Kidney (tissue), 13 donors: ENCODE measurements at regions not wholly inside any gene's neighbourhood (a gene's known extent, or its start where the extent isn't known, plus 50 kb on each side); places are given as distances from the start of the nearest gene placed in this dataset.

Experiments used
- DNase-seq, 5 donors: peaks; one replicate each; pipeline ENCODE4 v3.0.0-alpha.2; 2013 to 2020
- FAIRE-seq: peaks from 2 replicates; lab custom pipeline; 2012; peaks lifted over from hg19 to GRCh38; lab: Jason Lieb, UNC
- H3K27ac ChIP-seq, 2 donors: one replicate each; pipeline ENCODE4 v1.7.0; 2013; ENCODE audit warnings: low read depth in 2 of 2, low read length in 2 of 2, inconsistent platforms in 1 of 2
- H3K27me3 ChIP-seq: one replicate; pipeline ENCODE4 v1.7.1; 2013; ENCODE audit warnings: low read length, inconsistent platforms; ENCODE audit not compliant: control insufficient read depth, insufficient read depth
- H3K36me3 ChIP-seq, 3 donors: one replicate each; pipeline versions ENCODE4 v1.7.0 to v1.7.1; 2013; ENCODE audit warnings: low read length in 3 of 3, control low read depth in 1 of 3, inconsistent platforms in 1 of 3; ENCODE audit not compliant: insufficient read depth in 3 of 3, control insufficient read depth in 2 of 3
- H3K4me1 ChIP-seq, 3 donors: one replicate each; pipeline versions ENCODE4 v1.7.0 to v1.7.1; 2013; ENCODE audit warnings: low read length in 3 of 3, inconsistent platforms in 1 of 3, low read depth in 1 of 3; ENCODE audit not compliant: control insufficient read depth in 2 of 3, insufficient read depth in 2 of 3
- H3K4me3 ChIP-seq, 3 donors: one replicate each; pipeline versions ENCODE4 v1.7.0 to v1.8.1; 2013; ENCODE audit warnings: low read length in 3 of 3, control low read depth in 1 of 3, inconsistent platforms in 1 of 3
- H3K9ac ChIP-seq, 3 donors: one replicate each; pipeline versions ENCODE4 v1.7.0 to v1.7.1; 2013; ENCODE audit warnings: low read length in 3 of 3, control low read depth in 1 of 3, inconsistent platforms in 1 of 3
- H3K9me3 ChIP-seq, 3 donors: one replicate each; pipeline versions ENCODE4 v1.7.0 to v1.7.1; 2013; ENCODE audit warnings: low read length in 3 of 3, control low read depth in 1 of 3, inconsistent platforms in 1 of 3; ENCODE audit not compliant: control insufficient read depth in 2 of 3, insufficient read depth in 1 of 3
- intact Hi-C: fragments of 100-400 bp; cut with DNase I; formaldehyde crosslinking; loops from one replicate; pipeline ENCODE4 v1.11.1; 2022
- TF ChIP-seq, protein P1 (sequence below): IDR thresholded peaks from 3 replicates; pipeline ENCODE4 v1.5.1; 2012; ENCODE audit warnings: mild to moderate bottlenecking, moderate library complexity, borderline replicate concordance; ENCODE audit not compliant: insufficient read depth; ENCODE audit errors: extremely low read depth
- donor health status: control.
- donor health status: control.
- donor health status: control.
- donor health status: control.
- donor health status: control.
- donor health status: DM: yes; HTN: yes; CAD: no.
- donor health status: Normal renal cell carcinoma (clear cell type).

DNA sequence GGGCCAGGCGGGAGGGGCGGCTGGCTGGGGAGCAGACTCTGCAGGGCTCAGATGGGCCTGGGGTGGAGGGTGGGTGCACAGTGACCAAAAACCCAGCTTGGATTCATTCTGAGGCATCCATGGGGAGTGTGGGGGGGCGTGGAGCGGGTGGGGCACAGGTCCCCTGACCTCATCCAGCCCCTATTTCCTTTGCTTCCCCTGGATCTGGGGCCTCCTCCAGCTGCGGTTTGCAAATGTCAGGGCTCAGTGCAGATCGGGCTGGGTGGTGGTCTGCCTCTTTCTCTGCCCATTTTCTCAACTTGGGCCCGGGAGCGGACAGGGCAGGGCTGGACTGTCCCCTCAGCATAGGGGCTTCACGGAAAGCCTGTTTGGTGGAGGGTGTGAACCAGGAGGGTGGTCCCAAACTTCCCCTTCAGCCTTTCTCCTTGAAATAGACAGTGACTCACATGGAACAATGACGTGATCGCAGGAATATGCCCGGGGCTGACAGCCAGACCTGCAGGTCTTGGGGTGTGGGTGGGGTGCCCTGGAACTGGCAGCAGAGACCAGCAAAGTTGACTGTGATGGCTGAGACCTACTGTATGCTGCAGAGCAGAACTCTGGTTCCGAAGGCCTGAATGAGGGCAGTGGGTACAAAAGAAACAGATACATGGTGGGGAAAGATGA is 72.9 kb upstream of the PODXL start:
- DNase-seq (peak in 1 of 5 donors; percentile 51), FAIRE-seq (no peak)
- TF ChIP-seq, protein P1, sequence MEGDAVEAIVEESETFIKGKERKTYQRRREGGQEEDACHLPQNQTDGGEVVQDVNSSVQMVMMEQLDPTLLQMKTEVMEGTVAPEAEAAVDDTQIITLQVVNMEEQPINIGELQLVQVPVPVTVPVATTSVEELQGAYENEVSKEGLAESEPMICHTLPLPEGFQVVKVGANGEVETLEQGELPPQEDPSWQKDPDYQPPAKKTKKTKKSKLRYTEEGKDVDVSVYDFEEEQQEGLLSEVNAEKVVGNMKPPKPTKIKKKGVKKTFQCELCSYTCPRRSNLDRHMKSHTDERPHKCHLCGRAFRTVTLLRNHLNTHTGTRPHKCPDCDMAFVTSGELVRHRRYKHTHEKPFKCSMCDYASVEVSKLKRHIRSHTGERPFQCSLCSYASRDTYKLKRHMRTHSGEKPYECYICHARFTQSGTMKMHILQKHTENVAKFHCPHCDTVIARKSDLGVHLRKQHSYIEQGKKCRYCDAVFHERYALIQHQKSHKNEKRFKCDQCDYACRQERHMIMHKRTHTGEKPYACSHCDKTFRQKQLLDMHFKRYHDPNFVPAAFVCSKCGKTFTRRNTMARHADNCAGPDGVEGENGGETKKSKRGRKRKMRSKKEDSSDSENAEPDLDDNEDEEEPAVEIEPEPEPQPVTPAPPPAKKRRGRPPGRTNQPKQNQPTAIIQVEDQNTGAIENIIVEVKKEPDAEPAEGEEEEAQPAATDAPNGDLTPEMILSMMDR: no peak
- Histone ChIP-seq H3K27ac (peak overlapping the region in 1 of 2 donors; percentile 34), H3K27me3 (no peaks in the 10 kb centered on the region), H3K9ac (no peak overlapping the region), H3K4me1 (peaks cover 0 to 12% (median 0%) of the 10 kb centered on the region in 3 donors), H3K4me3 (no peak overlapping the region), H3K36me3 (no peaks in the 10 kb centered on the region), H3K9me3 (no peaks in the 10 kb centered on the region)
- intact Hi-C loops: no loop called here

DNA sequence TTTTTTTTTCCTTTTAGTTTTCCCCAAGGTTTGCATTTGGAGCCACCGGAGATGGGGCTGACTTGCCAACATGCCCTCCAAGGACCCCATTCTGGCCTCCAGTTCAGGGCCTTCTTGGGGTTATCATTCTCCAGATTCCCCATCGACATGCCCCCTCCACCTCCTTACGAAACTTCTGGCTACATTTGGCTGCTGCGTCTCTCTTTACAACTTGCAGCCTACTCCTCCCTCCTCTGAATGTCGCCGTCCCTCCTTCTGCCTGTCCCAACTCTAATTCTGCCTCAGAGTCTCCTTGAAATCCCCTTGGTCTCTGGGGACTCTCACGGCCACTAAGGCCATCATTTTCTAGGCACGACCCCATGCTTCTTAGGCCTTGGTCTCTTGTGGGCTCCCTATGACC is 72.2 kb upstream of the PODXL start:
- Histone ChIP-seq H3K36me3 (no peaks in the 10 kb centered on the region), H3K27ac (no peak overlapping the region), H3K4me3 (no peak overlapping the region), H3K9ac (no peak overlapping the region), H3K9me3 (no peaks in the 10 kb centered on the region), H3K4me1 (peaks cover 0 to 12% (median 0%) of the 10 kb centered on the region in 3 donors), H3K27me3 (no peaks in the 10 kb centered on the region)
- intact Hi-C loops: no loop called here
- FAIRE-seq (no peak), DNase-seq (no peak)
- TF ChIP-seq, protein P1: no peak

DNA sequence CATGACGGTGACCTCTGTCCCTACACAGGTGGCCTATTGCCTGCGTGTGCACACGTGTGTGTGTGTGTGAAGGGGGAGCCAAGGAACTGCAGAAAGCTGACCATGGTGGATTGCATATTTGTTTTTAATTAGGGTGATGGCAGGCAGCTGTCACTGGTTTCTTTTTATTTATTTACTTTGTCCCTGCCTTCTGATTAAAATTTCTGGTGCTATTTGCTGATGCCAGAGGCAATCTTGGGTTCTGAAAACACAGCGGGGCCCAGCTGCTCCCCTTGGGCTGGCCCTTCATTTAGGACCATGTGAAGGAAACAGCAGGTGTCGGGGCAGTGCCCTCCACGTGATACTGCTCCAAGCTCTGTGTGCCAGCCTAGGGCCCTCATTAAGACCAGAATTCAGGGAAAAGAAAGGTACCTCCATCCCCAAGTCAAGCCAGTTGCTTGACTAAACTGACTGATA is 71.3 kb upstream of the PODXL start:
- Histone ChIP-seq H3K36me3 (no peaks in the 10 kb centered on the region), H3K9ac (no peak overlapping the region), H3K4me3 (no peak overlapping the region), H3K4me1 (peaks cover 0 to 10% (median 0%) of the 10 kb centered on the region in 3 donors), H3K27me3 (no peaks in the 10 kb centered on the region), H3K27ac (no peak overlapping the region), H3K9me3 (no peaks in the 10 kb centered on the region)
- TF ChIP-seq, protein P1: no peak
- intact Hi-C loops: no loop called here
- FAIRE-seq: no peak
- peak in 4 of 5 donors; percentile 33 to 71 (median 54) for DNase-seq
